K562 (cell line): ENCODE measurements at regions not wholly inside any gene's neighbourhood (a gene's known extent, or its start where the extent isn't known, plus 50 kb on each side); places are given as distances from the start of the nearest gene placed in this dataset.
A peak's percentile ranks its signal among the peaks of the same experiment; 100 is the strongest.

Experiments
- ARID1B ChIP-seq: fragments of 450-650 bp; IDR thresholded peaks from 2 replicates; pipeline ENCODE4 v1.6.1; 2016; ENCODE audit warnings: antibody characterized with exemption, mild to moderate bottlenecking, inconsistent platforms
- BDP1 ChIP-seq: IDR thresholded peaks from 3 replicates; pipeline ENCODE4 v1.6.1; 2011; ENCODE audit not compliant: insufficient read length, insufficient read depth
- BRF1 ChIP-seq: IDR thresholded peaks from 3 replicates; pipeline ENCODE4 v1.6.1; 2011; ENCODE audit warnings: borderline replicate concordance, mild to moderate bottlenecking; ENCODE audit not compliant: insufficient read length; ENCODE audit errors: extremely low read depth
- HDAC3 ChIP-seq: fragments of 450-650 bp; IDR thresholded peaks from 2 replicates; pipeline ENCODE4 v1.6.1; 2018; ENCODE audit warnings: borderline replicate concordance, mild to moderate bottlenecking, moderate library complexity; ENCODE audit not compliant: partially characterized antibody
- HDAC6 ChIP-seq: IDR thresholded peaks from 2 replicates; pipeline ENCODE4 v1.6.1; 2012; ENCODE audit warnings: low read depth, mild to moderate bottlenecking, control low read depth, inconsistent platforms, low read length, moderate library complexity
- HOXB6 ChIP-seq: fragments of 250-450 bp; sonication (Bioruptor Pico); IDR thresholded peaks from 2 replicates; pipeline ENCODE4 v1.5.1; 2022; ENCODE audit warnings: mild to moderate bottlenecking, borderline replicate concordance
- MTA2 ChIP-seq: fragments of 450-650 bp; IDR thresholded peaks from 2 replicates; pipeline ENCODE4 v1.6.1; 2016; ENCODE audit warnings: low read depth
- NR2C1 ChIP-seq, 2 experiments: fragments of 450-650 bp; IDR thresholded peaks; 2 replicates each; pipeline ENCODE4 v1.6.1; 2017; ENCODE audit warnings: mild to moderate bottlenecking in 2 of 2, antibody characterized with exemption in 1 of 2, inconsistent platforms in 1 of 2, missing compliant biosample characterization in 1 of 2, missing genetic modification characterization in 1 of 2
- NR4A1 ChIP-seq, 2 experiments: fragments of 250-450 bp in 1 of 2; fragments of 450-650 bp in 1 of 2; sonication (Bioruptor Pico) in 1 of 2; IDR thresholded peaks; 2 replicates each; pipeline versions ENCODE4 v1.4.0 to v1.6.1; 2016 to 2020; ENCODE audit warnings: mild to moderate bottlenecking in 2 of 2, missing compliant biosample characterization in 1 of 2, missing genetic modification characterization in 1 of 2, moderate library complexity in 1 of 2
- SMAD1 ChIP-seq: fragments of 150-350 bp; IDR thresholded peaks from 2 replicates; pipeline ENCODE4 v1.6.1; 2014; ENCODE audit warnings: low read length, low read depth; ENCODE audit not compliant: partially characterized antibody
- TAL1 ChIP-seq: fragments of 450-650 bp; IDR thresholded peaks from 2 replicates; pipeline ENCODE4 v1.6.1; 2016; ENCODE audit warnings: mild to moderate bottlenecking
- ZBTB49 ChIP-seq: sonication (generic); formaldehyde crosslinking; IDR thresholded peaks from 2 replicates; pipeline ENCODE4 v1.8.0; 2022; ENCODE audit warnings: missing genetic modification reagents, mild to moderate bottlenecking, borderline replicate concordance
- ZNF146 ChIP-seq: IDR thresholded peaks from one replicate; pipeline ENCODE4 v1.6.1; 2018; ENCODE audit warnings: missing compliant biosample characterization; ENCODE audit not compliant: unreplicated experiment
- ZNF668 ChIP-seq: fragments of 250-450 bp; sonication (Bioruptor Pico); IDR thresholded peaks from 2 replicates; pipeline ENCODE4 v1.8.0; 2022; ENCODE audit warnings: mild to moderate bottlenecking, inconsistent platforms
- TF ChIP-seq, protein P1 (sequence below): sonication (generic); formaldehyde crosslinking; IDR thresholded peaks from 2 replicates; pipeline ENCODE4 v1.8.0; 2023; ENCODE audit warnings: missing genetic modification reagents, mild to moderate bottlenecking, borderline replicate concordance
- TF ChIP-seq, protein P2 (sequence below): fragments of 450-650 bp; formaldehyde crosslinking; IDR thresholded peaks from 2 replicates; pipeline ENCODE4 v1.4.0; 2022; ENCODE audit warnings: missing genetic modification characterization
- TF ChIP-seq, protein P3 (sequence below), 2 experiments: fragments of 450-650 bp in 1 of 2; sonication (generic) in 1 of 2; formaldehyde crosslinking; conservative IDR thresholded peaks; 2 replicates each; pipeline versions ENCODE4 v1.4.0 to v1.8.1; 2020 to 2022; ENCODE audit warnings: mild to moderate bottlenecking in 1 of 2, missing genetic modification reagents in 1 of 2

DNA sequence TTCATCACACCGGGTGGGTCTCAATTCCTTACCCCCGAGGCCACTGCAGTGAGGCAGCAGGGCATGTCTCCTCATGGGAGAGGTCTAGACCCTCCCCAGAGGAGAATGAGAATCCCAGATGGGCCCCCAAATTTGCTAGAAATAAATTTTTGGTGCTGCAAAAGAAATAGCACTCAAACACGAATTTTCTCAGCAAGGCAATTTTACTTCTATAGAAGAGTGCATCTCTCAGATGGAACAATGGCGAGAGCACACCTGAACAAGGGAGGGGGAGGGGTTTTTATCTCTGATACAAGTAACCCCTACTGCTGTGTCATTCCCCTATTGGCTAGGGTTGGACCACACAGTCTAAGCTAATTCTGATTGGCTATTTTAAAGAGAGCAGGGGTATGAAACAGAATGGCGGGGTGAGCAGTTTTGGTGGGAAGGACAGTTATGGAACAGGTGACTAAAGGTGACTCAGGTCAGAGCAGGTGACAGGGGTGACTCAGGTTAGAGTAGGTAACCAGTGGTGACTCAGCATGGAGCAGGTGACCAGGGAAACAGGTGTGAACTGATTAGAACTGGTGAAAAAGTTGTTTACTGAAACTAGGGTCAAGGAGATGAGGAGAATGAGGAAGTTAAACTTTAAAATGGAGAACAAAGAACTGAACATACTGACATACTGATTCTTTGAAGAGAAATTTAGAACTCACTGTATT lies 93.0 kb upstream of the WNT7A start (continued):
- no peak for TF ChIP-seq HOXB6
- TF ChIP-seq NR2C1 (IDR thresholded peaks at IDR 0.05): no peak
- TF ChIP-seq NR2C1 (tag; IDR thresholded peaks at IDR 0.05): 0 out of 2 replicates have a peak, but pooled peaks have one; percentile 12
- TF ChIP-seq, protein P1, sequence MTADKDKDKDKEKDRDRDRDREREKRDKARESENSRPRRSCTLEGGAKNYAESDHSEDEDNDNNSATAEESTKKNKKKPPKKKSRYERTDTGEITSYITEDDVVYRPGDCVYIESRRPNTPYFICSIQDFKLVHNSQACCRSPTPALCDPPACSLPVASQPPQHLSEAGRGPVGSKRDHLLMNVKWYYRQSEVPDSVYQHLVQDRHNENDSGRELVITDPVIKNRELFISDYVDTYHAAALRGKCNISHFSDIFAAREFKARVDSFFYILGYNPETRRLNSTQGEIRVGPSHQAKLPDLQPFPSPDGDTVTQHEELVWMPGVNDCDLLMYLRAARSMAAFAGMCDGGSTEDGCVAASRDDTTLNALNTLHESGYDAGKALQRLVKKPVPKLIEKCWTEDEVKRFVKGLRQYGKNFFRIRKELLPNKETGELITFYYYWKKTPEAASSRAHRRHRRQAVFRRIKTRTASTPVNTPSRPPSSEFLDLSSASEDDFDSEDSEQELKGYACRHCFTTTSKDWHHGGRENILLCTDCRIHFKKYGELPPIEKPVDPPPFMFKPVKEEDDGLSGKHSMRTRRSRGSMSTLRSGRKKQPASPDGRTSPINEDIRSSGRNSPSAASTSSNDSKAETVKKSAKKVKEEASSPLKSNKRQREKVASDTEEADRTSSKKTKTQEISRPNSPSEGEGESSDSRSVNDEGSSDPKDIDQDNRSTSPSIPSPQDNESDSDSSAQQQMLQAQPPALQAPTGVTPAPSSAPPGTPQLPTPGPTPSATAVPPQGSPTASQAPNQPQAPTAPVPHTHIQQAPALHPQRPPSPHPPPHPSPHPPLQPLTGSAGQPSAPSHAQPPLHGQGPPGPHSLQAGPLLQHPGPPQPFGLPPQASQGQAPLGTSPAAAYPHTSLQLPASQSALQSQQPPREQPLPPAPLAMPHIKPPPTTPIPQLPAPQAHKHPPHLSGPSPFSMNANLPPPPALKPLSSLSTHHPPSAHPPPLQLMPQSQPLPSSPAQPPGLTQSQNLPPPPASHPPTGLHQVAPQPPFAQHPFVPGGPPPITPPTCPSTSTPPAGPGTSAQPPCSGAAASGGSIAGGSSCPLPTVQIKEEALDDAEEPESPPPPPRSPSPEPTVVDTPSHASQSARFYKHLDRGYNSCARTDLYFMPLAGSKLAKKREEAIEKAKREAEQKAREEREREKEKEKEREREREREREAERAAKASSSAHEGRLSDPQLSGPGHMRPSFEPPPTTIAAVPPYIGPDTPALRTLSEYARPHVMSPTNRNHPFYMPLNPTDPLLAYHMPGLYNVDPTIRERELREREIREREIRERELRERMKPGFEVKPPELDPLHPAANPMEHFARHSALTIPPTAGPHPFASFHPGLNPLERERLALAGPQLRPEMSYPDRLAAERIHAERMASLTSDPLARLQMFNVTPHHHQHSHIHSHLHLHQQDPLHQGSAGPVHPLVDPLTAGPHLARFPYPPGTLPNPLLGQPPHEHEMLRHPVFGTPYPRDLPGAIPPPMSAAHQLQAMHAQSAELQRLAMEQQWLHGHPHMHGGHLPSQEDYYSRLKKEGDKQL (CRISPR knock-in tag): no peak
- TF ChIP-seq ZBTB49 (CRISPR knock-in tag): no peak
- TF ChIP-seq, protein P2, sequence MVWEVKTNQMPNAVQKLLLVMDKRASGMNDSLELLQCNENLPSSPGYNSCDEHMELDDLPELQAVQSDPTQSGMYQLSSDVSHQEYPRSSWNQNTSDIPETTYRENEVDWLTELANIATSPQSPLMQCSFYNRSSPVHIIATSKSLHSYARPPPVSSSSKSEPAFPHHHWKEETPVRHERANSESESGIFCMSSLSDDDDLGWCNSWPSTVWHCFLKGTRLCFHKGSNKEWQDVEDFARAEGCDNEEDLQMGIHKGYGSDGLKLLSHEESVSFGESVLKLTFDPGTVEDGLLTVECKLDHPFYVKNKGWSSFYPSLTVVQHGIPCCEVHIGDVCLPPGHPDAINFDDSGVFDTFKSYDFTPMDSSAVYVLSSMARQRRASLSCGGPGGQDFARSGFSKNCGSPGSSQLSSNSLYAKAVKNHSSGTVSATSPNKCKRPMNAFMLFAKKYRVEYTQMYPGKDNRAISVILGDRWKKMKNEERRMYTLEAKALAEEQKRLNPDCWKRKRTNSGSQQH (CRISPR knock-in tag): no peak
- peak; percentile 66 for TF ChIP-seq ARID1B
- TF ChIP-seq TAL1: peak; percentile 44; the same call in 1 of the 2 replicates
- TF ChIP-seq, protein P3, sequence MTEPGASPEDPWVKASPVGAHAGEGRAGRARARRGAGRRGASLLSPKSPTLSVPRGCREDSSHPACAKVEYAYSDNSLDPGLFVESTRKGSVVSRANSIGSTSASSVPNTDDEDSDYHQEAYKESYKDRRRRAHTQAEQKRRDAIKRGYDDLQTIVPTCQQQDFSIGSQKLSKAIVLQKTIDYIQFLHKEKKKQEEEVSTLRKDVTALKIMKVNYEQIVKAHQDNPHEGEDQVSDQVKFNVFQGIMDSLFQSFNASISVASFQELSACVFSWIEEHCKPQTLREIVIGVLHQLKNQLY (CRISPR knock-in tag; conservative IDR thresholded peaks at IDR 0.05): no peak
- no peak for TF ChIP-seq ZNF668
- no peak for TF ChIP-seq HDAC3
- TF ChIP-seq HDAC6: no peak
- TF ChIP-seq MTA2: no peak
- no peak for TF ChIP-seq SMAD1
- TF ChIP-seq ZNF146 (CRISPR knock-in tag): no peak
- no peak for TF ChIP-seq NR4A1 (CRISPR knock-in tag; IDR thresholded peaks at IDR 0.05)
- no peak for TF ChIP-seq NR4A1 (tag; IDR thresholded peaks at IDR 0.05)
- TF ChIP-seq BRF1: no peak
- no peak for TF ChIP-seq BDP1
